Lower leg skin (tissue), 4 donors: ENCODE measurements at regions not wholly inside any gene's neighbourhood (a gene's known extent, or its start where the extent isn't known, plus 50 kb on each side); places are given as distances from the start of the nearest gene placed in this dataset.

ENCODE experiments used
- DNase-seq, 2 donors: peaks; one replicate each; pipeline ENCODE4 v3.0.0-alpha.2; 2019; ENCODE audit warnings: low spot score in 2 of 2
- H3K4me3 ChIP-seq: fragments of 200-600 bp; sonication (generic); 2 replicates; pipeline ENCODE4 v1.5.1; 2017; ENCODE audit warnings: mild to moderate bottlenecking, low read depth; ENCODE audit not compliant: poor library complexity, severe bottlenecking
- CTCF ChIP-seq, 3 donors: fragments of 450-650 bp; IDR thresholded peaks; one replicate each; pipeline ENCODE4 v1.5.1; 2016; ENCODE audit warnings: antibody characterized with exemption in 3 of 3, mild to moderate bottlenecking in 3 of 3, moderate library complexity in 2 of 3
- POLR2A ChIP-seq, 2 donors: fragments of 450-650 bp; IDR thresholded peaks; one replicate each; pipeline ENCODE4 v1.6.1; 2016 to 2017; ENCODE audit warnings: antibody characterized with exemption in 2 of 2, mild to moderate bottlenecking in 1 of 2, moderate library complexity in 1 of 2
- WGBS, 2 donors: methylation state at CpG; one replicate each; pipeline ENCODE4 v1.1.5; 2018; 5-methylcytosine and 5-hydroxymethylcytosine counted together
- intact Hi-C: fragments of 100-400 bp; cut with DNase I; formaldehyde crosslinking; loops from one replicate; pipeline ENCODE4 v1.15.0; 2023; ENCODE audit warnings: low total_unique reads

GRCh38 chr18:55998801-55999385 lies 410.9 kb upstream of the TCF4 start:
- TF ChIP-seq POLR2A (IDR thresholded peaks at IDR 0.05) (no peak), CTCF (IDR thresholded peaks at IDR 0.05) (no peak)
- DNase-seq, result no peak
- WGBS, 2 donors, result 79 to 84% methylated on average over 4 of the region's 4 CpGs
- no peak overlapping the region for H3K4me3 ChIP-seq
- intact Hi-C loops, result no loop called here

- H3K4me3 ChIP-seq, result no peak overlapping the region
- TF ChIP-seq POLR2A (IDR thresholded peaks at IDR 0.05), result no peak
- TF ChIP-seq CTCF (IDR thresholded peaks at IDR 0.05), result no peak
- intact Hi-C loops, result no loop called here
- no peak for DNase-seq
- 27 to 30% methylated on average over 11 of the region's 11 CpGs for WGBS, 2 donors
Measured at GRCh38 chr18:55998071-55998522, 410.1 kb upstream of the TCF4 start.

- WGBS, 2 donors, result 30 to 49% methylated on average over 6 of the region's 6 CpGs
- intact Hi-C loops, result no loop called here
- H3K4me3 ChIP-seq, result no peak overlapping the region
- TF ChIP-seq CTCF (IDR thresholded peaks at IDR 0.05) (no peak), POLR2A (IDR thresholded peaks at IDR 0.05) (no peak)
- DNase-seq, result no peak
Measured at GRCh38 chr18:55997151-55997561, 409.2 kb upstream of the TCF4 start.

- intact Hi-C loops, result no loop called here
- no peak overlapping the region for H3K4me3 ChIP-seq
- WGBS, 2 donors, result 81 to 82% methylated on average over 5 of the region's 5 CpGs
- no peak for DNase-seq
- no peak for TF ChIP-seq POLR2A (IDR thresholded peaks at IDR 0.05)
- no peak for TF ChIP-seq CTCF (IDR thresholded peaks at IDR 0.05)
Measured at GRCh38 chr18:55996717-55997116, 408.7 kb upstream of the TCF4 start.

- WGBS, 2 donors, result 94 to 97% methylated on average over 2 of the region's 2 CpGs
- no peak overlapping the region for H3K4me3 ChIP-seq
- intact Hi-C loops, result no loop called here
- no peak for DNase-seq
- TF ChIP-seq POLR2A (IDR thresholded peaks at IDR 0.05), result no peak
- no peak for TF ChIP-seq CTCF (IDR thresholded peaks at IDR 0.05)
Measured at GRCh38 chr18:55990186-55990585, 402.2 kb upstream of the TCF4 start.

- H3K4me3 ChIP-seq, result no peak overlapping the region
- 13 to 25% methylated on average over 2 of the region's 2 CpGs for WGBS, 2 donors
- intact Hi-C loops, result no loop called here
- no peak for DNase-seq
- TF ChIP-seq POLR2A (IDR thresholded peaks at IDR 0.05), result no peak
- no peak for TF ChIP-seq CTCF (IDR thresholded peaks at IDR 0.05)
Measured at GRCh38 chr18:55988537-55988936, 400.5 kb upstream of the TCF4 start.
